ENCODE measurements at regions not wholly inside any gene's neighbourhood (a gene's known extent, or its start where the extent isn't known, plus 50 kb on each side); places are given as distances from the start of the nearest gene placed in this dataset.

- no peak overlapping the region for H3K27ac ChIP-seq (ENCODE audit: low read depth, low read length)
- H3K4me1 ChIP-seq (ENCODE audit: control insufficient read depth, insufficient read depth, low read length), result peaks cover 16% of the 10 kb centered on the region
- peaks cover 2% of the 10 kb centered on the region for H3K36me3 ChIP-seq (ENCODE audit: control insufficient read depth, insufficient read depth, low read length)
- no peak for DNase-seq (ENCODE audit: low read depth in 4 of 6, low spot score in 6 of 6)
- H3K9me3 ChIP-seq (ENCODE audit: control insufficient read depth, insufficient read depth, low read length), result peaks cover 2% of the 10 kb centered on the region
- H3K27me3 ChIP-seq (ENCODE audit: control insufficient read depth, insufficient read depth, low read length), result no peaks in the 10 kb centered on the region
- H3K4me3 ChIP-seq (ENCODE audit: low read depth, low read length), result no peak overlapping the region
- WGBS (ENCODE audit: insufficient coverage), result 82% methylated on average over 5 of the region's 8 CpGs
Measured at GRCh38 chr1:2962541-2962940, 58.7 kb upstream of the ACTRT2 start.

GRCh38 chr1:2962946-2963345 lies 58.3 kb upstream of the ACTRT2 start:
- Histone ChIP-seq H3K4me3 (ENCODE audit: low read depth, low read length) (no peak overlapping the region), H3K36me3 (ENCODE audit: control insufficient read depth, insufficient read depth, low read length) (peaks cover 2% of the 10 kb centered on the region), H3K9me3 (ENCODE audit: control insufficient read depth, insufficient read depth, low read length) (peaks cover 2% of the 10 kb centered on the region), H3K27ac (ENCODE audit: low read depth, low read length) (no peak overlapping the region), H3K4me1 (ENCODE audit: control insufficient read depth, insufficient read depth, low read length) (peaks cover 20% of the 10 kb centered on the region), H3K27me3 (ENCODE audit: control insufficient read depth, insufficient read depth, low read length) (no peaks in the 10 kb centered on the region)
- DNase-seq (ENCODE audit: low read depth in 4 of 6, low spot score in 6 of 6), result no peak
- WGBS (ENCODE audit: insufficient coverage), result 82% methylated on average over 12 of the region's 13 CpGs

- H3K27ac ChIP-seq (ENCODE audit: low read depth, low read length), result no peak overlapping the region
Measured at GRCh38 chr1:2965676-2966075, 55.6 kb upstream of the ACTRT2 start.

GRCh38 chr1:2966449-2967328 lies 54.6 kb upstream of the ACTRT2 start:
- peak in 2 of 6 donors; percentile 23 to 47 for DNase-seq (ENCODE audit: low read depth in 4 of 6, low spot score in 6 of 6)
- no peak overlapping the region for H3K4me3 ChIP-seq (ENCODE audit: low read depth, low read length)
- no peaks in the 10 kb centered on the region for H3K9me3 ChIP-seq (ENCODE audit: control insufficient read depth, insufficient read depth, low read length)
- H3K27me3 ChIP-seq (ENCODE audit: control insufficient read depth, insufficient read depth, low read length), result no peaks in the 10 kb centered on the region
- no peak overlapping the region for H3K27ac ChIP-seq (ENCODE audit: low read depth, low read length)
- peaks cover 50% of the 10 kb centered on the region for H3K4me1 ChIP-seq (ENCODE audit: control insufficient read depth, insufficient read depth, low read length)
- H3K36me3 ChIP-seq (ENCODE audit: control insufficient read depth, insufficient read depth, low read length), result peaks cover 2% of the 10 kb centered on the region
- WGBS (ENCODE audit: insufficient coverage), result 51% methylated on average over 18 of the region's 25 CpGs

More at GRCh38 chr1:2965676-2966075, 55.6 kb upstream of the ACTRT2 start:
- 95% methylated on average over 4 of the region's 4 CpGs for WGBS (ENCODE audit: insufficient coverage)
- Histone ChIP-seq H3K4me1 (ENCODE audit: control insufficient read depth, insufficient read depth, low read length) (peaks cover 47% of the 10 kb centered on the region), H3K27me3 (ENCODE audit: control insufficient read depth, insufficient read depth, low read length) (no peaks in the 10 kb centered on the region), H3K36me3 (ENCODE audit: control insufficient read depth, insufficient read depth, low read length) (peaks cover 2% of the 10 kb centered on the region), H3K4me3 (ENCODE audit: low read depth, low read length) (no peak overlapping the region), H3K9me3 (ENCODE audit: control insufficient read depth, insufficient read depth, low read length) (no peaks in the 10 kb centered on the region)
- DNase-seq (ENCODE audit: low read depth in 4 of 6, low spot score in 6 of 6), result no peak

GRCh38 chr1:2967329-2967725 lies 53.9 kb upstream of the ACTRT2 start:
- DNase-seq (ENCODE audit: low read depth in 4 of 6, low spot score in 6 of 6), result no peak
- Histone ChIP-seq H3K27ac (ENCODE audit: low read depth, low read length) (no peak overlapping the region), H3K36me3 (ENCODE audit: control insufficient read depth, insufficient read depth, low read length) (peaks cover 2% of the 10 kb centered on the region), H3K9me3 (ENCODE audit: control insufficient read depth, insufficient read depth, low read length) (no peaks in the 10 kb centered on the region), H3K27me3 (ENCODE audit: control insufficient read depth, insufficient read depth, low read length) (no peaks in the 10 kb centered on the region), H3K4me1 (ENCODE audit: control insufficient read depth, insufficient read depth, low read length) (peaks cover 50% of the 10 kb centered on the region), H3K4me3 (ENCODE audit: low read depth, low read length) (no peak overlapping the region)
- WGBS (ENCODE audit: insufficient coverage), result 75% methylated on average over 15 of the region's 15 CpGs

- no peak for DNase-seq (ENCODE audit: low read depth in 4 of 6, low spot score in 6 of 6)
- Histone ChIP-seq H3K4me1 (ENCODE audit: control insufficient read depth, insufficient read depth, low read length) (peaks cover 50% of the 10 kb centered on the region), H3K27me3 (ENCODE audit: control insufficient read depth, insufficient read depth, low read length) (no peaks in the 10 kb centered on the region), H3K27ac (ENCODE audit: low read depth, low read length) (peak overlapping the region; percentile 86), H3K36me3 (ENCODE audit: control insufficient read depth, insufficient read depth, low read length) (peaks cover 2% of the 10 kb centered on the region), H3K4me3 (ENCODE audit: low read depth, low read length) (no peak overlapping the region), H3K9me3 (ENCODE audit: control insufficient read depth, insufficient read depth, low read length) (no peaks in the 10 kb centered on the region)
- 91% methylated on average over 6 of the region's 10 CpGs for WGBS (ENCODE audit: insufficient coverage)
Measured at GRCh38 chr1:2967881-2968280, 53.4 kb upstream of the ACTRT2 start.

- Histone ChIP-seq H3K27ac (ENCODE audit: low read depth, low read length) (peak overlapping the region; percentile 86), H3K27me3 (ENCODE audit: control insufficient read depth, insufficient read depth, low read length) (no peaks in the 10 kb centered on the region), H3K4me3 (ENCODE audit: low read depth, low read length) (no peak overlapping the region), H3K4me1 (ENCODE audit: control insufficient read depth, insufficient read depth, low read length) (peaks cover 51% of the 10 kb centered on the region), H3K9me3 (ENCODE audit: control insufficient read depth, insufficient read depth, low read length) (no peaks in the 10 kb centered on the region), H3K36me3 (ENCODE audit: control insufficient read depth, insufficient read depth, low read length) (peaks cover 2% of the 10 kb centered on the region)
- DNase-seq (ENCODE audit: low read depth in 4 of 6, low spot score in 6 of 6), result peak in 2 of 6 donors; percentile 58 to 69
- 33% methylated on average over 23 of the region's 25 CpGs for WGBS (ENCODE audit: insufficient coverage)
Measured at GRCh38 chr1:2968471-2968881, 52.8 kb upstream of the ACTRT2 start.

- no peaks in the 10 kb centered on the region for H3K27me3 ChIP-seq (ENCODE audit: control insufficient read depth, insufficient read depth, low read length)
- DNase-seq (ENCODE audit: low read depth in 4 of 6, low spot score in 6 of 6), result no peak
- no peak overlapping the region for H3K4me3 ChIP-seq (ENCODE audit: low read depth, low read length)
- H3K9me3 ChIP-seq (ENCODE audit: control insufficient read depth, insufficient read depth, low read length), result no peaks in the 10 kb centered on the region
- WGBS (ENCODE audit: insufficient coverage), result 89% methylated on average over 12 of the region's 16 CpGs
- H3K27ac ChIP-seq (ENCODE audit: low read depth, low read length), result peak overlapping the region; percentile 86
- peaks cover 59% of the 10 kb centered on the region for H3K4me1 ChIP-seq (ENCODE audit: control insufficient read depth, insufficient read depth, low read length)
- peaks cover 2% of the 10 kb centered on the region for H3K36me3 ChIP-seq (ENCODE audit: control insufficient read depth, insufficient read depth, low read length)
Measured at GRCh38 chr1:2969011-2969844, 52.0 kb upstream of the ACTRT2 start.

GRCh38 chr1:2969845-2970291 lies 51.4 kb upstream of the ACTRT2 start:
- H3K4me3 ChIP-seq (ENCODE audit: low read depth, low read length), result no peak overlapping the region
- H3K27me3 ChIP-seq (ENCODE audit: control insufficient read depth, insufficient read depth, low read length), result no peaks in the 10 kb centered on the region
- peak in 1 of 6 donors; percentile 34 for DNase-seq (ENCODE audit: low read depth in 4 of 6, low spot score in 6 of 6)
- 64% methylated on average over 23 of the region's 23 CpGs for WGBS (ENCODE audit: insufficient coverage)
- no peaks in the 10 kb centered on the region for H3K9me3 ChIP-seq (ENCODE audit: control insufficient read depth, insufficient read depth, low read length)
- peaks cover 60% of the 10 kb centered on the region for H3K4me1 ChIP-seq (ENCODE audit: control insufficient read depth, insufficient read depth, low read length)
- H3K36me3 ChIP-seq (ENCODE audit: control insufficient read depth, insufficient read depth, low read length), result peaks cover 2% of the 10 kb centered on the region
- H3K27ac ChIP-seq (ENCODE audit: low read depth, low read length), result no peak overlapping the region
